CD4-positive, alpha-beta memory T cell (primary cell): ENCODE measurements at regions not wholly inside any gene's neighbourhood (a gene's known extent, or its start where the extent isn't known, plus 50 kb on each side); places are given as distances from the start of the nearest gene placed in this dataset.
"Not testable (repeated sequence)": the region's sequence is repeated elsewhere in the genome, so short reads cannot be mapped to it uniquely, and the experiment has no call there.

Source experiments
- CTCF ChIA-PET: fragments of 350-600 bp; sonication (Branson Sonifier 250); formaldehyde crosslinking; loops from one replicate; lab custom pipeline; 2021; ENCODE audit warnings: inconsistent platforms; ENCODE audit not compliant: partially characterized antibody; lab: Charles Lee
- POLR2A ChIA-PET: fragments of 350-600 bp; sonication (Branson Sonifier 250); formaldehyde crosslinking; loops from one replicate; lab custom pipeline; 2021; ENCODE audit not compliant: partially characterized antibody; lab: Charles Lee
- DNase-seq, 5 donors: peaks; one replicate each; pipeline versions ENCODE4 v3.0.0 to v3.0.0-alpha.2; 2020 to 2022; ENCODE audit warnings: mixed read lengths in 1 of 5
- H3K27ac ChIP-seq: one replicate; pipeline ENCODE4 v1.7.0; 2013; ENCODE audit warnings: low read depth, low read length
- H3K27me3 ChIP-seq: 2 replicates; pipeline ENCODE4 v1.7.0; 2013; ENCODE audit warnings: mild to moderate bottlenecking, low read length, moderate library complexity; ENCODE audit not compliant: insufficient read depth
- H3K36me3 ChIP-seq: 2 replicates; pipeline ENCODE4 v1.7.0; 2013; ENCODE audit warnings: mild to moderate bottlenecking, low read length, moderate library complexity; ENCODE audit not compliant: insufficient read depth
- H3K4me1 ChIP-seq: 2 replicates; pipeline ENCODE4 v1.7.0; 2013; ENCODE audit warnings: mild to moderate bottlenecking, low read length, moderate library complexity; ENCODE audit not compliant: insufficient read depth
- H3K4me3 ChIP-seq, 2 donors: one replicate each; pipeline ENCODE4 v1.7.0; 2013; ENCODE audit warnings: low read length in 2 of 2, mild to moderate bottlenecking in 1 of 2
- H3K9me3 ChIP-seq, 2 donors: one replicate each; pipeline ENCODE4 v1.7.0; 2013; ENCODE audit warnings: low read length in 2 of 2, control low read depth in 1 of 2; ENCODE audit not compliant: control insufficient read depth in 1 of 2
- H3K27ac Mint-ChIP-seq, 7 donors: one replicate each; pipeline ENCODE4 v1.8.0; 2020 to 2021; ENCODE audit warnings: mixed read lengths in 7 of 7, mild to moderate bottlenecking in 6 of 7, inconsistent platforms in 3 of 7, moderate library complexity in 3 of 7
- H3K27me3 Mint-ChIP-seq, 2 donors: one replicate each; pipeline ENCODE4 v1.8.0; 2020 to 2021; ENCODE audit warnings: mixed read lengths in 2 of 2
- H3K36me3 Mint-ChIP-seq, 2 donors: one replicate each; pipeline ENCODE4 v1.8.0; 2020 to 2021; ENCODE audit warnings: mixed read lengths in 2 of 2, inconsistent platforms in 1 of 2, mild to moderate bottlenecking in 1 of 2
- H3K4me1 Mint-ChIP-seq, 4 donors: one replicate each; pipeline ENCODE4 v1.8.0; 2020 to 2021; ENCODE audit warnings: mixed read lengths in 4 of 4, mild to moderate bottlenecking in 1 of 4
- H3K4me3 Mint-ChIP-seq, 8 donors: one replicate each; pipeline ENCODE4 v1.8.0; 2020 to 2021; ENCODE audit warnings: mixed read lengths in 8 of 8, mild to moderate bottlenecking in 7 of 8, moderate library complexity in 6 of 8, inconsistent platforms in 3 of 8
- H3K9me3 Mint-ChIP-seq, 8 donors: one replicate each; pipeline ENCODE4 v1.8.0; 2020 to 2021; ENCODE audit warnings: mixed read lengths in 8 of 8, mild to moderate bottlenecking in 5 of 8, inconsistent platforms in 3 of 8, moderate library complexity in 1 of 8
- intact Hi-C: fragments of 100-400 bp; cut with micrococcal nuclease; formaldehyde crosslinking; loops from one replicate; pipeline ENCODE4 v1.15.1; 2023

DNA sequence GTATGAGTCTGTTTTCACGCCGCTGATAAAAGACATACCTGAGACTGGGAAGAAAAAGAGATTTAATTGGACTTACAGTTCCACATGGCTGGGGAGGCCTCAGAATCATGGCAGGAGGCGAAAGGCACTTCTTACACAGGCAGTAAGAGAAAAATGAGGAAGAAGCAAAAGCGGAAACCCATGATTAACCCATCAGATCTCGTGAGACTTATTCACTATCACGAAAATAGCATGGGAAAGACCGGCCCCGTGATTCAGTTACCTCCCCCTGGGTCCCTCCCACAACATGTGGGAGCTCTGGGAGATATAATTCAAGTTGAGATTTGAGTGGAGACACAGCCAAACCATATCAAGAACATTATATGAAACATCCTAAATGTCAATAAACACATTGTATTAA, 116.7 kb upstream of the C2CD4B start:
- H3K4me1 Mint-ChIP-seq, H3K9me3 ChIP-seq, H3K36me3 Mint-ChIP-seq, H3K27ac Mint-ChIP-seq, CTCF ChIA-PET, H3K27ac ChIP-seq, DNase-seq, H3K4me1 ChIP-seq, intact Hi-C loops, H3K27me3 ChIP-seq, POLR2A ChIA-PET, H3K4me3 ChIP-seq, H3K36me3 ChIP-seq, H3K4me3 Mint-ChIP-seq, H3K9me3 Mint-ChIP-seq: not testable (repeated sequence)
- peaks cover 19 to 29% of the 10 kb centered on the region in 2 donors for H3K27me3 Mint-ChIP-seq

DNA sequence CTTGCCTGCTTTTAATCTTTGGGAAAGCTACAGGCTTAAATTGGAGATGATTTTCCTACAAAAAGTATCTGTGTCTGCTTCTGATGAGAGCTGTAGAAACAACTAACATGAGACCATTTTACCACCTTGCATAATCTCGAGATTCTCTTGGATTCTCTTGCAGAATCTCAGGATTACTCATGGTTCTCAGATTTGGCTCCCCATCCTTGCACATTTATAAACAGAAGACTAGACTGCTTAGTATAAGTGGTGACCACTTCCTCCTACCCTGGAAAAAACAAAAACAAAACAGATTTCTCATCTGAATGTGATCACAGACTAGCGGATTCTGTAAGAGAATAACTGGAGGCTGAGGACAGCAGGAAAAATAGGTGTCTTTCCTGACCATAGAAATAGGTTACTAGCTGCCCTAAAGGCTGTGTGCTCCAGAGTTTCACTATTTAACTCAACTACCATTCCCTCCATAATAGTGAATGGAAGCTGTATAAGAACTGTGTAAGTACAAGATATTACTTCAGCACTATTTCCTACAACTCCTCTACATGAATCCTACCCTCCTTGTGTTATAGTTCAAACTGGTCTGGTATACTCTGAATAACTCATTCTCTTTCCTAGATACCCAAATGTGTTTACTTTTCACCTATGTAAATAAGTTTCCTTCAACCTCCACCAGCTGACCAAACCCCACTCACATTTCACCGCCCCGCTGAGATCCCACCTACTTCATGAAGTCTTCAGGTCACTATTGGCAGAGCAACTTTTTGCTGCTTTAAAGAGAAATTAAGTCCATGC, 122.2 kb upstream of the C2CD4B start:
- no peak overlapping the region for H3K4me3 Mint-ChIP-seq
- no peak overlapping the region for H3K27ac Mint-ChIP-seq
- peaks cover 0 to 1% (median 0%) of the 10 kb centered on the region in 8 donors for H3K9me3 Mint-ChIP-seq
- CTCF ChIA-PET, result no interaction called here
- DNase-seq, result no peak
- Histone ChIP-seq H3K36me3 (no peaks in the 10 kb centered on the region), H3K4me1 (no peaks in the 10 kb centered on the region), H3K9me3 (no peaks in the 10 kb centered on the region), H3K27me3 (no peaks in the 10 kb centered on the region), H3K4me3 (no peak overlapping the region), H3K27ac (no peak overlapping the region)
- POLR2A ChIA-PET, result no interaction called here
- intact Hi-C loops, result no loop called here
- no peaks in the 10 kb centered on the region for H3K4me1 Mint-ChIP-seq
- no peaks in the 10 kb centered on the region for H3K36me3 Mint-ChIP-seq
- H3K27me3 Mint-ChIP-seq, result peaks cover 24% of the 10 kb centered on the region in 2 donors

DNA sequence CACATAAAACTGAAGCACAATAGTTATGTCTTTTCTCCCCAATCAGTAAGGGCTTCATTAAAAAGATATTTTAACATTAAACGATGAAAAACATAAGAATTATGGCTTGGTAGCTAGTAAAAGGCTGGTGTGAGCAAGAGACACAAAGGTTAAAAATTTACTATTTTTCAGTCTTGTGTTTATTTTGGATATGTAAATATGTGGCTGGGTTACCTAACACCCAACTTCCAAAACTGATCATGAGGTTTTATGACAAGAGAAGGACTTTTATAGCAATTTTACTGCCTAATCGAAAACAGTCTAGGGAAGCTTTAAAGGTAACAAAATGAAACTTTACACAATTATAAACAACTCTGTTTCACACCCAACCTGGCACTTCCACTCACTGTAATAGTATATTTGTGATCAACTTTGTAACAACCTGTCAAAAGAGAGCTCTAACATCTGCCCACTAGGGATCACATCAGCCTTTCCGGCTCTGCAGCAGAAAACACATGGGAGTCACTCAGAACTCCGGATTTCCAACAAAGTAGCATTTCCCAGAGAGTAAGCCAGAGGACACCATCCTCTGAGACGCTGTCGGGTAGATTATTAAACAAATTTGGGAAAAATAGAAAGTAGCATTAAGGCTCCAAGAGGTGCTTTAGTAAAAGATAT, 123.4 kb upstream of the C2CD4B start:
- H3K9me3 Mint-ChIP-seq, result peaks cover 0 to 3% (median 0%) of the 10 kb centered on the region in 8 donors
- no peak overlapping the region for H3K4me3 Mint-ChIP-seq
- H3K4me3 ChIP-seq, result no peak overlapping the region
- peaks cover 22 to 28% of the 10 kb centered on the region in 2 donors for H3K27me3 Mint-ChIP-seq
- no peak overlapping the region for H3K27ac Mint-ChIP-seq
- H3K4me1 Mint-ChIP-seq, result no peaks in the 10 kb centered on the region
- H3K36me3 Mint-ChIP-seq, result no peaks in the 10 kb centered on the region
- DNase-seq, result no peak
- CTCF ChIA-PET, result no interaction called here
- H3K9me3 ChIP-seq, result no peaks in the 10 kb centered on the region
- intact Hi-C loops, result no loop called here
- H3K27me3 ChIP-seq, result no peaks in the 10 kb centered on the region
- no peak overlapping the region for H3K27ac ChIP-seq
- H3K36me3 ChIP-seq, result no peaks in the 10 kb centered on the region
- no peaks in the 10 kb centered on the region for H3K4me1 ChIP-seq
- POLR2A ChIA-PET, result no interaction called here

DNA sequence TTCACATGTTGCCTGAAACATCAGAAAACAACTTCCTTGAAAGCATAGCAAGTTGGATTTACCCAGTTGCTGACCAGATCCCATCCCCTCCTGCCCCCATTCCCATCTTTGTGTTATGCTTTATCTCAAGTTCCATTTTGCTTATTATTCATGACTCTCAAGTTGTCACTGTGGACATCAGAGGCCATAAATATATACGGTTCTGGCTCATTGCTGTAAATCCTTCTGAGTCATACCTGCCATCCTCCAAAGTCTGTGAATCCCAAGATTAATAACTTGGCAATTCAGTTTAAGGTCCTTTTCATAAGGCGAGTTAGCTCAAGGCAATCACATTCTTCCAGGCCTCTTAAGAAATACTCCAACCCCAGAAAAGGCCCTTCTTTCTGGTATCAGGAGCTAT, 126.2 kb upstream of the C2CD4B start:
- intact Hi-C loops, result no loop called here
- H3K36me3 ChIP-seq, result no peaks in the 10 kb centered on the region
- Mint-ChIP-seq H3K4me3 (no peak overlapping the region), H3K4me1 (no peaks in the 10 kb centered on the region), H3K36me3 (no peaks in the 10 kb centered on the region), H3K27ac (no peak overlapping the region), H3K9me3 (peaks cover 0 to 5% (median 2%) of the 10 kb centered on the region in 8 donors), H3K27me3 (peaks cover 18 to 29% of the 10 kb centered on the region in 2 donors)
- no peaks in the 10 kb centered on the region for H3K27me3 ChIP-seq
- CTCF ChIA-PET, result interaction anchor here (1.2 kb wide), 1 partner anchor 15 kb away, joined by 3 read pairs; no protein-coding TSS in a partner anchor
- DNase-seq, result no peak
- no peak overlapping the region for H3K4me3 ChIP-seq
- no peaks in the 10 kb centered on the region for H3K9me3 ChIP-seq
- no peaks in the 10 kb centered on the region for H3K4me1 ChIP-seq
- POLR2A ChIA-PET, result no interaction called here
- no peak overlapping the region for H3K27ac ChIP-seq

DNA sequence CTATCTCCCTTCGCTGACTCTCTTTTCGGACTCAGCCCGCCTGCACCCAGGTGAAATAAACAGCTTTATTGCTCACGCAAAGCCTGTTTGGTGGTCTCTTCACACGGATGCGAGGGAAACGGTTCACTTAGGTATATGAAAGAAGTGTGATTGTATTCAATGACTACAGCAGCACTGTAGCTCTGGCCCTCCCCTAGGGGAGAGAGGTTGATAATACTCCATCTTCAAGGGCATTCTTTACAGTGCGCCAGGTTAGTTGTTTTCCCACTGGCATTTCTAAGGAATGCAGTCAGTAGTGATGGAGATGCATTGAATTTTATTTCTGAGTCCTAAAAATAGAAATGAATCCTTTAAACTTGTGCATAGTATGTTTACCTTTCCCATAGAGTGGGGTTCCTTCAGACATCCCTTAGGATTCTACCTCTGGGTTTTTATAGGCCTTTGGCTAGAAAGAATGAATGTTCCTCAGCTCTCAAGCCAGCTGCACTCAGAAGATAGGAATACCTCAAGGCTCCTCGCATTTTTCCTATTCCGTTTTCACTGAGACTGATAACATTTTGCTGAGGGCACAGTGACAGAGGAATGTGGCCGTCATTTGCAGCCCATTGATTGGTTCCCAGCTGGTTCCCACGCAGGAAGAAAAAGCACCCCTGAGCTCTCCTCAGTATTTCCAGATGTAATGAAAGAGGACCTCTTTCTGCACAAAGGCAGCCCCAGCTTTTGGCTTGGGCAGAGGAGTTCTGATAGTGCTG, 131.8 kb upstream of the C2CD4B start:
- Histone ChIP-seq H3K4me1 (no peaks in the 10 kb centered on the region), H3K9me3 (no peaks in the 10 kb centered on the region), H3K4me3 (no peak overlapping the region), H3K27ac (no peak overlapping the region), H3K27me3 (no peaks in the 10 kb centered on the region), H3K36me3 (no peaks in the 10 kb centered on the region)
- no peak overlapping the region for H3K27ac Mint-ChIP-seq
- ChIA-PET POLR2A (no interaction called here), CTCF (no interaction called here)
- H3K36me3 Mint-ChIP-seq, result no peaks in the 10 kb centered on the region
- peaks cover 0 to 5% (median 2%) of the 10 kb centered on the region in 8 donors for H3K9me3 Mint-ChIP-seq
- no peaks in the 10 kb centered on the region for H3K4me1 Mint-ChIP-seq
- intact Hi-C loops, result no loop called here
- DNase-seq, result no peak
- H3K4me3 Mint-ChIP-seq, result no peak overlapping the region
- H3K27me3 Mint-ChIP-seq, result peaks cover 14 to 23% of the 10 kb centered on the region in 2 donors

DNA sequence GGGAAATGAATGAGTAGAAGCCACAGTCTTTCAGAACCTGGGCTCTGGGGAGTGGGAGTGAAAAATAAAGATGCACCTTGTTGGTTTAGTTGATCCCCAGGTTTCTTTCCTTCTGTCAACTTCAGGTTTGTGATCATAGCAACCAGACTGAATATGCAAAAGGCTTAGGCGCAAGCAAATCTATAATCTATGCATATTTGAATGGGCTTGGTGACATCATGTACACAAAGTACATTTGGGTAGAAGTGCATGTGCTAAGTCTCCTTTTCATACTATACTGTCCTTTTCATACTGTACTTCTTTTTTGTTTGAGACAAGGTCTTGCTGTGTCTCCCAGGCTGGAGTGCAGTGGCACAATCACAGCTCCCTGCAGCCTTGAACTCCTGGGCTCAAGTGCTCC, 132.4 kb upstream of the C2CD4B start:
- Histone ChIP-seq H3K27me3 (no peaks in the 10 kb centered on the region), H3K36me3 (no peaks in the 10 kb centered on the region), H3K27ac (no peak overlapping the region), H3K9me3 (no peaks in the 10 kb centered on the region), H3K4me3 (no peak overlapping the region), H3K4me1 (no peaks in the 10 kb centered on the region)
- H3K27me3 Mint-ChIP-seq, result peaks cover 13 to 22% of the 10 kb centered on the region in 2 donors
- ChIA-PET CTCF (no interaction called here), POLR2A (no interaction called here)
- H3K36me3 Mint-ChIP-seq, result no peaks in the 10 kb centered on the region
- no peak overlapping the region for H3K4me3 Mint-ChIP-seq
- no peaks in the 10 kb centered on the region for H3K4me1 Mint-ChIP-seq
- no peak for DNase-seq
- intact Hi-C loops, result no loop called here
- no peak overlapping the region for H3K27ac Mint-ChIP-seq
- peaks cover 0 to 5% (median 2%) of the 10 kb centered on the region in 8 donors for H3K9me3 Mint-ChIP-seq

DNA sequence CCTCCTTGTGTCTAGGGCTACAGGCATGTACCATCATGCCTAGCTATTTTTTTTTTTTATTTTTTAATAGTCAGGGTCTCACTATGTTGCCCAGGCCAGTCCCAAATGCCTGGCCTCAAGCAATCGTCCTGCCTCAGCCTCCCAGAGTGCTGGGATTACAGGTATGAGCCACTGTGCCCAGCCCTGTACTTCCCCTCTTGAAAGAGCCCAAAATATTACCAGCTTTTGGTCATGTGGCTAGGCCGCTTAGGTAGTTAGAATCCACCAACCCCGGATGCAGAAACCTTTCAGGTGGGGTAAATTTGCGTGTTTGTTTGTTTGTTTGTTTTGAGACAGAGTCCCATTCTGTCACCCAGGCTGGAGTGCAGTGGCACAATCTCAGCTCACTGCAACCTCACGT, 132.8 kb upstream of the C2CD4B start:
- ChIA-PET POLR2A (no interaction called here), CTCF (no interaction called here)
- Histone ChIP-seq H3K9me3 (no peaks in the 10 kb centered on the region), H3K4me1 (no peaks in the 10 kb centered on the region), H3K36me3 (no peaks in the 10 kb centered on the region), H3K4me3 (no peak overlapping the region), H3K27ac (no peak overlapping the region), H3K27me3 (no peaks in the 10 kb centered on the region)
- Mint-ChIP-seq H3K4me3 (no peak overlapping the region), H3K27me3 (peaks cover 13 to 18% of the 10 kb centered on the region in 2 donors), H3K9me3 (peaks cover 0 to 4% (median 2%) of the 10 kb centered on the region in 8 donors), H3K27ac (no peak overlapping the region), H3K4me1 (no peaks in the 10 kb centered on the region), H3K36me3 (no peaks in the 10 kb centered on the region)
- intact Hi-C loops, result no loop called here
- DNase-seq, result no peak
